HUDEP-2 (cell line): ENCODE measurements at regions not wholly inside any gene's neighbourhood (a gene's known extent, or its start where the extent isn't known, plus 50 kb on each side); places are given as distances from the start of the nearest gene placed in this dataset.
"Not testable (repeated sequence)": the region's sequence is repeated elsewhere in the genome, so short reads cannot be mapped to it uniquely, and the experiment has no call there.

Source experiments
- DNase-seq, 76 experiments: peaks; one replicate each; lab custom pipeline; 2025; ENCODE audit not compliant: unreplicated experiment in 76 of 76; lab: John Stamatoyannopoulos, UW

DNA sequence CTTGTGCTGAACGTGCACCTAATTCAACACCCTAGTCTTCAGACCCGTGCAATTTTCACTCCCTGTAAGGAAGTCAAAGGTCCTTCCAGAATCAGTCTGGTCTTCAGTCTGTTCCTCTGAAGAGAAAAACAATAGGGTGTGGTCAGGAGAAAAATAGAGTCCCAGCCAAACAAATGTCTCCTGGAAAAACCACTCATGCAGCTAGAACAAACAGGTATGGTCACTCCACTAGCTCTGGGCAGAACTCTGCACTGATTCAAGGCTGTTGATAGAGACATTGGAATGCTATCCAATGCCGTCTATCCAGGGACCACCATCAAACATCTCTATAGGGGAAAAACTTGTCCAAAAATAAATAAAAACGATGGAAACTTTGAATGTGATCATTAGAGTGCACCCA is 81.8 kb upstream of the MAP3K1 start:
- no peak for DNase-seq

DNA sequence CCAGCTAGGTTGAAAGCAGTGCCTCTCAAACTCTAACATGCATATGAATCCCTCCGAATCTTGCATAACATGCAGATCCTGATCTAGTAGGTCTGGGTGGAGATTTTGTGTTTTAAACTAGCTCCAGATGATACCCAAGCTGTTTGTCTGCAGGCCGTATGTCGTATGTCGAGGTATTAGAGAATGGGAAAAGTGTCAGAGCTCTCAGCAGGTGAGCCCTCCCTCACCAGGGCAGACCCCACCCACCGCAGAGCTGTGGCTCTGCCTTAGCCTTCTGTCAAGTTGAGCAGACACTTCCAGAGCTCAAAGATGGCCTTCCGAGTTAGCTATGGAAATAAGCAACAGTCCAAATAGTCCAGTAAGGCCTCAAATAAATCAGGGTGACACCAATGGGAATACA is 83.2 kb upstream of the MAP3K1 start:
- DNase-seq, result no peak

DNA sequence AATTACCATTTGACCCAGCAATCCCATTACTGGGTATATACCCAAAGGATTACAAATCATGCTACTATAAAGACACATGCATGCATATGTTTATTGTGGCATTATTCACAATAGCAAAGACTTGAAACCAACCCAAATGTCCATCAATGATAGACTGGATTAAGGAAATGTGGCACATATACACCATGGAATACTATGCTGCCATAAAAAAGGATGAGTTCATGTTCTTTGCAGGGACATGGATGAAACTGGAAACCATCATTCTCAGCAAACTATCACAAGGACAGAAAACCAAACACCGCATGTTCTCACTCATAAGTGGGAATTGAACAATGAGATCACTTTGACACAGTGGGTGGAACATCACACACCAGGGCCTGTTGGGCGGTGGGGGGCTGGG is 83.9 kb upstream of the MAP3K1 start:
- DNase-seq, result not testable (repeated sequence)

DNA sequence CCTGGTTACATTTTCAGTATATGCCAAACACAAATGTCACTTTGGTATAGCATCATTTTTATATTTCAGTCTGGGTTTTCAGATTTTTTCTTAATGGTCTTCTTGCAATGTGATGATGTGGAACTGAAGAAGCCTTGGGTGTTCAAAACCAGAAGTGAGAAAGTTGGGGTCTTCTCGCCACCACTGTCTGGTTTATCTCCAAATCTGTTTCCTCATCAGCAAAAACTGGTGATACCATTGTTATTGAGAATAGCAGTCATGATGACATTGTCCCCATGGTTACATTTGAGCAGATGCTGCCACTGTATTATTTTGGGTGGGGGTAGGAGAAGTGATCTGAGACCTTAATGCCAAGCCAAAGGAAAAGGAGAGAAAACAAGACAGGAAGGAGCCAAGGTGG is 85.9 kb upstream of the MAP3K1 start:
- no peak for DNase-seq

DNA sequence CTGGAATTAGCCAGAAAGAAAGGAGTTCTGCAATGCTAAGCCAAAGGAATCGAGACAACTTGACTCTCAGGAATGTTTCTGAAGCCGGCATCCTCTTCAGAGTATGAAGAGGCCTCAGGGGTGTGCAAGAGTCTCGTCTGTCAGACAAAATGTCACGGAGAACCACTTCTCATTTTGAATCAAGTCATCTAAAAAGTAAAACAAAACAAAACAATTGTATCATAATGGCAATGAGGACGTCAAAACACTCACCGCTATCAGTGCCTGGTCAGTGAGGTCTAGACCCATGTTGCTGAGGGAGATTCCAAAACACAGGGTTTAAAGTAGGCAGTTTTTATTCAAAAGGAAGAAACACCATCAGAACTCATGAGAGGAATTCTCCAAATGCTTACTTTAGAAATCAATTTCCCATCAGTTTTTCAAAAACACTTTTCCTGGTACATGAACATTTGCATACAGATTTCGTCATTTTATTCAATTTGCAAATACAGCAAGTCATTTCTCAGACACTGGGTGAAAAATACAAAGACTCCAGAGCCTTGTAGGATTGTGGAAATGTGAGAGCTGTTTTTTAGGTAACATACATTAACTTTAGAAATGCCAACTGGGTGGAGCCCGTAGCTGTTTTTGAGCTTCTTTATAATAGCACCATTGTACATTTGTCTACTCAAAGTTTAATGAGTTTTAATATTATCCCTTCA is 89.5 kb upstream of the MAP3K1 start:
- no peak for DNase-seq

DNA sequence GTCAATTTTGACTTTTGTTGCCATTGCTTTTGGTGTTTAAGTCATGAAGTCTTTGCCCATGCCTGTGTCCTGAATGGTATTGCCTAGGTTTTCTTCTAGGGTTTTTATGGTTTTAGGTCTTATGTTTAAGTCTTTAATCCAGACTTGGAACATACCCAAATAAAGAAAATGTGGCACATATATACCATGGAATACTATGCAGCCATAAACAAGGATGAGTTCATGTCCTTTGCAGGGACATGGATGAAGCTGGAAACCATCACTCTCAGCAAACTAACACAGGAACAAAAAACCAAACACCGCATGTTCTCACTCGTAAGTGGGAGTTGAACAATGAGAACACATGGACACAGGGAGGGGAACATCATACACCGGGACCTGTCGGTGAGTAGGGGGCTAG is 90.5 kb upstream of the MAP3K1 start:
- not testable (repeated sequence) for DNase-seq

DNA sequence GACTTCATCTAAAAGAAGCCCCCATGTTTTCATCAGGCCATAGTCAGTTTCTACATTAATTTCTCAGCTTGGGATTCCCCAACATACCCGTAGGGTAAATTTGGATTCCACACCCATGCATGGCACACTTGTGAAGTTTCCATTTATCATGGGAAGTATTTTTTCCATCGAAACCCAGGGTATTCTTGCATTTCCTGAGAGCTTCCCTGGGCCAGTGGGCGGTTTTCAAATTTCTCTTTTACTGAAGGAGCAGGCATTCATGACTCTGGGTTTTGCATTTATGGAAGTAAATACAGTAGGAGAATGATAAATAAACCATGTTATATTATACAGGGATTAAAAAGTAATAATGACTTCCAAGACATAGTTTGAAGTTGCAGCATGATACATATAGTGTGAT is 93.0 kb upstream of the MAP3K1 start:
- no peak for DNase-seq

DNA sequence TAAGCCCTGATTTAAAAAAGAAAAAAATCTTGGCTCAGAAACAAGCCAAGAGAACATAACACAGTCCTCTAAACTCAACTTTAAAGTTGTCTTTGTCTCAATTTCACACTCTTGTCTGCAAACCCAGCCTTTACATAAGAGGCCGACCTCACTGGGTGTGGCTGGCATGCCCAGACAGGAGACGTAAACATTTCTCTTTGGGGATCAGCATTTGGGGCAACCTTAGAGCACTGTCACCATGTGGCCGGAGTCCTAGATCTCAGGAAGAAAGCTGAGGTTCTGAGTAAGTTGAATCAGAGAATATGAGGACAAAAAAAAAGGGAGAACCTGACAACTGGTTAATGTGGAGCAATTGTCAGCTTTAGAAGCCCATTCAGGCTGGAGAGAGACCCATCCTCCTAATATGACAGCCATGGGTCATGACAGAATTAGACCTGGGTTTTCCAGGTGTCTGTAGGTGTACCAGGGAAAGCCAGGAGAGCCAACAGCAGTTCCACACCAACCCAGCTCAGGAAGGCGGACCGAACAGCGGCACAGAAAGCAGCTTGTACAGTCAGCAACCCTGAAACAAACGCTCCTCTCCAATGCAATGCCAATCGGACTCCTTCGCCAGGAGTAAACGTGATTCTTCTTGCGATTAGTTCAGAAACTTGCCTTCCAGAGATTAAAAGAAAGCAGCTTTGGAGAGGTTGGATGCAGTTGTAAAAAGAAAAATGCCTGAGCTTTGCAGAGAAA is 97.9 kb upstream of the MAP3K1 start:
- no peak for DNase-seq

DNA sequence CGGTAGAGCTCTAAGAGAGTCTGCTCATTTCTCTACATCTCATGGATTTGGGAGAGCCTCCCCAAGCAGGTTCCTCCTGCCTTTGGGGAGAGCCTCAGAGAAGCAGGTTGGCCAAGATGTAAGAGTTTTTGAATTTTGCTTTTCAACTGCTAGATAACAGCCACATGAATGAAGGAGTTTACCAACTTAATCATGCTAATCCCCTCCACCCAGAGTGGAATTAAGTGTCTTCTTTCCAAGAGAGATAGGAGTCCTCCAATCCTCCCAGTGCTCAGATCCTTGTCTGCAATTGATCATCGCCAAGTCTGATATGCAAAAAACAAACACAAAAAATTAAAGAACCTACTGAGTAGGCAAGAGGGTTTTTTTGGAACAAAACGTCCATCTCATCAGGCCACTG is 99.4 kb upstream of the MAP3K1 start:
- DNase-seq, result no peak

DNA sequence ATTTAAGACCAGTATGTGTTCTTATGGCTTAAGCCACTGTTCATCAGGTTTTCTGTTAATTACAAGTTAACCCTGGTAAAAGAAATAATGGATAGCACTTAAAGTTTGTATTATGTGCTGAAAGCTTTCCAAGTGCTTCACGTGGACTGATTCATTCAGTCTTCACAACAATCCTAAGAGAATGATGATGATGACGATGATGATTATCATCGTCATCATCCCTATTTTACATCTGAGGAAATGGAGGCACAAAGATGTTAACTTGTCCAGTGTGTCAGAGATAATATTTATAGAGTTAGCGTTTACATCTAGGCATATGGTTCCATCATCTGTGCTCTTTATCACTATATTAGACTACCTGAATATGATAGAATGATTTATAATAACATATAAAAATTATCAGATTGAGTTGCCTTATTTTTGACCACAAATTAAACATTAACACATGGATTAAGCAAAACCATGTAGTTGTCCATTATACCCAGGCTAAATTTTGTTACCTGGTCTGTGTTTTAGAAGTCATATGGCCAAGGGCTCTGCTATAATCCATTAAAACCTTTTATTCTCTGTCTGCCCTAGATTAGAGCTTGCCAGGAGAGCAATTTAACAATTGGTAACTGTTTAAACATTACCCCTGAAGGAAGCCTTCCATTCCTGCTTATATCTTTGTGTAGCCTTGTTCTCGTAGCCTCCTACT is 102.3 kb upstream of the MAP3K1 start:
- peak in 19 of 76 experiments; percentile 8 to 77 (median 33) for DNase-seq

DNA sequence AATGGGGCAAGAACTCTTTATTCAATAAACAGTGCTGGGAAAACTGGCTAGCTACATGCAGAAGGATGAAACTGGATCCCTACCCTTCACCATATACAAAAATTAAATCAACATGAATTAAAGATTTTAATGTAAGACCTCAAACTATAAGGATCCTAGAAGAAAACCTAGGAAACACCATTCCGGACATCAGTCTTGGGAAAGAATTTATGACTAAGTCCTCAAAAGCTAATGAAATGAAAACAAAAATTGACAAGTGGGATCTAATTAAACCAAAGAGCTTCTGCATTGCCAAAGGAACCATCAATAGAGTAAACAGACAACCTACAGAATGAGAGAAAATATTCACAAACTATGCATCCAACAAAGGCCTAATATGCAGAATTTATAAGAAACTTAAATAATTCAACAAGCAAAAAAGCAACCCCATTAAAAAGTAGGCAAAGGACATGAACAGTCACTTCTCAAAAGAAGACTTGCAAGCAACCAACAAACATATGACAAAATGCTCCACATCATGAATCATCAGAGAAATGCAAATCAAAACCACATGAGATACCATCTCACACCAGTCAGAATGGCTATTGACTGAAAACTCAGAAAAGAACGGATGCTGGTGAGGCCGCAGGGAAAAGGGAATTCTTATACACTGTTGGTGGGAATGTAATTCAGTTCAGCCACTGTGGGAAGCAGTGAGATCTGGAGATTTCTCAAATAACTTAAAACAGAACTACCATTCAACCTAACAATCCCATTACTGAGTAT is 104.3 kb upstream of the MAP3K1 start:
- no peak for DNase-seq

DNA sequence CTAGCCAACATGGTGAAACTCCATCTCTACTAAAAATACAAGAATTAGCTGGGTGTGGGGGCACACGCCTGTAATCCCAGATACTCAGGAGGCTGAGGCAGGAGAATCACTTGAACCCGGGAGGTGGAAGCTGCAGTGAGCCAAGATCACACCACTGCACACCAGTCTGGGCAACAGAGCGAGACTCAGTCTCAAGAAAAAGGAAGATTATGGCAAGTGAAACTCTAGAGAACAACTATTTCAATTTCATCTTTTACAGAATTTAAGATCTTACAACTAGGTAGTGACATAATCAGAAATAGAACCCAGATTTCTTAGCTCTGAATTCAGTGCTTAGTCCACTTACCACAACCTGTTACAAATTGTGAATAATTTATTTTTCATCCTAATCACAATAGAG is 108.8 kb upstream of the MAP3K1 start:
- no peak for DNase-seq

DNA sequence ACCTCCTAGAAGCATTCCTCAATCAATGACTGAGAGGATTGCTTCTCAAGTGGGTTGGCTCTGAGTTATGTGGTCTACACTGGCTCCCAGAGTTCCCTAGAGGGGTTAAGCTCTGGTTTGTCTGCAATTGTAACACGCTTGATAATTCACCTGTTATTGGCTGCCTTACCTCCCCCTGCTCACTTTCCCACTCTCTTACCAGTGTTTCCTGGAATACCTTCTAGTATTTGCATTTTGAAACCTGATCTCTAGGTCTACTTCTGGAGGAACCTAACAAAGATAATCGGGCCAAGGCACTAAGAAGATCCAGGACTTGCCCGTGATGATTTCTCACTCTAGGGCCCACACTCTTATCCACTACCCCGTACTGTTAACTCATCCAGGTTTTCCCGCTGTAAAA is 110.1 kb upstream of the MAP3K1 start:
- no peak for DNase-seq

DNA sequence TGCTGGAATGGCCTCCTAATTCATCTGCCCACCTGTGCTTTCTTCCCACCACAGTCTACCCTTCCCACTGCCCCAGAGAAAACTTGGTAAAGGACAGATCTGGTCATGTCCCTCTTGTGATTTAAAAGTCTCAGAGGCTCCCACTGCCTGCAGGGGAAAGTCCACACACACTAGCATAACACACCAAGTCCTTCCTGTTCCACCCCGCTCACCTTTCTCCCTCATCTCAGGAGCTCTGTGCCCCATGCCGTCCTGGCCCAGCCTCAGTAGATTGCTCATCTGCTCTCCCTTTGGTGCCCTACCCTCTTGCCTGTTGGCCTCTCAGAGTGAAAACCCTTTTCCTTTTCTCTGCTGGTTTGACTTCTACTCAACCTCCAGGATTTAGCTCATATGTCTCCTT is 111.4 kb upstream of the MAP3K1 start:
- DNase-seq, result no peak

DNA sequence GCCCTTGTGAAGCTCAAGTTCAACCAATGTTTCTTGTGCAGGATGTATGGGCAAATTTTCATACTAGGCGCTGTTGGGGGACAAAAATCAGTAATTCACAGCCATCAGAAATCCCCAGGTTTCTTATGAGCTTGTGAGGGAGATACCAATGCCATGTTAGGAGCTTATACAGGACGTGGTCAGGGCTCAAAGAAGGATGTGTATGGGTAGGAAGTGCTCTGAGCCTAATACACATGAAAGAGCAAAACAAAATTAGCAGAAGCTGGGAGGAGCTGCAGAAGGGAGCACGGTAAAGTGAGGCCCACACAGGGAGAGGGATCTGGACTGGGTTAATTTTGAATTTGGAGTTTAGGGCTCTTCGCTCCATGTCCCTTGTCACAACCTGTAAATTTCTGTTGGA is 114.6 kb upstream of the MAP3K1 start:
- DNase-seq, result no peak

DNA sequence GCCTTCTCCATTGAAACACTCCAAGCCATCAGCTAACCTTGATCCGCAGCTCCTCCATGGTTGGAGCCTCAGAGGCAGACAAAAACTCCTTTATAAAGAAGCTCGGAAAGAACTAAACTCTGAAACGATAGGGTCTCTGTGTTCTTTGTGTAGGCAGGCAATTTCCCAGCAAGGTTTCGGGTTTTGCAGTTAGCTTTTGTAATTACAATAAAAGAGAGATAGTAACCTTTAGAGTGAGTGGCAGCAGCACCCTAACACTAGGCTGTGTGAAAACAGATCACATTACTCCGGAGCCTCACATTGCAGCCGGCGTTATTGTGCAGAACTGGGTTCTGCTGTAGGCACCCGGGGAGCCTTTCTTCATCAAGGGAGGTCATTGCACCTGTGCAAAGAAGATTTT is 115.8 kb upstream of the MAP3K1 start:
- no peak for DNase-seq

DNA sequence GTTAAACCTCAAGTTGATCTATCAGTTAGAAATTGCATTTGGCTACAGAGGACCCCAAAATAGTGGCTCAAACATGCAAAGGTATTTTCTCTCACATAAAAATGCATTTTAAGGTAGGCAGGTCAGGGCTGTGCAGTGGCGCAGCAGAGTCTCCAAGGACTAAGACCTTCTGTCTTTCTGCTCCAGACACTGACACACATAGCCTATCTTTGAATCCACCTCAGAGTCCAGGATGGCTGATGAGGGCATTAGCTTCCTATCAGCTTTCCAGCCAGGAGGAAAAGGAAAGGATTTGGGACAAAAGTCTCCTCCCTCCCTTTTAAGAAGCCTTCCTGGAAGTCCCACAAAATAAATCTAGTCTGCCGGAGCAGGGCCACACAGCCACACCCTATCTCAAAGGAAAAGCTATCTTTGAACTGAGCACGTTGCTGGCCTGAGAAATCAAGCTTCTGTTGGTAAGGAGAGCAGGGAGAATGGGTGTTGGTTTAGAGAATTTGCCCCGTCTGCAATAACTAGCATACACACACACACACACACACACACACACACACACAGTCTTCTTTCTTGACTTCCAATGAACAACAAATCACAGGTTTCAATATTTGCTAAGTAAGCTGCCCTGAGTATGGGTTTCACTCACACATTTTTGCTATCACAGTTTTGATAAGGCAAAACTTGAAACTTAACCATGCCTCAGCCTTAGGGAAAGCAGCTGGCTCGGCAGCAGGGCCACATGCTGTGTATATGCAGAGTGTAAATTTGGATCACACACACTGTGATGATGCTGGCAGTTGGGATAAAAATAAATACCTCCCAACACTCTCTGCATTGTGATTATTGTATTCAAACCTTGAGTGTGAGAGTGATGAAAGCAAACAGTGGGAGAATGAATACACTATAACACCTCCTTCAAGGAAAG is 116.6 kb upstream of the MAP3K1 start:
- DNase-seq, result no peak

DNA sequence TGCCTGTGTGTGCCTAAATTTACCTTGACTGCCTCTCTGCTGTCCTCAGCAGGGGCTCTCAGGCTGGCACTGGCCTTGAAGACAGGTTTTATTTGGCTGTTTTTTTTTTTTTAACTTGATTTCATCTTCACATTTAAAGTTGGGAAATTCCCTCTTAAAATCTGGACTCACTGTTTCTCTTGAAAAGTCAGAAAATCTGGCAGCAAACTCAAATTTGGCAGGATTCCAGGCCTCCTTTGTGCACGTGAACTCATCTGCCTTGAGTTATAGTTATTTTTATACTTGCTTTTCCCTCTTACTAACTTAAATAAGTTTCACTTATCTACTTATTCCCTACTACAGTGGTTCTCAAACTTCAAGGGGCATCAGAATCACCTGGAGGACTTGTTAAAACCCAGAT is 118.4 kb upstream of the MAP3K1 start:
- DNase-seq, result no peak

DNA sequence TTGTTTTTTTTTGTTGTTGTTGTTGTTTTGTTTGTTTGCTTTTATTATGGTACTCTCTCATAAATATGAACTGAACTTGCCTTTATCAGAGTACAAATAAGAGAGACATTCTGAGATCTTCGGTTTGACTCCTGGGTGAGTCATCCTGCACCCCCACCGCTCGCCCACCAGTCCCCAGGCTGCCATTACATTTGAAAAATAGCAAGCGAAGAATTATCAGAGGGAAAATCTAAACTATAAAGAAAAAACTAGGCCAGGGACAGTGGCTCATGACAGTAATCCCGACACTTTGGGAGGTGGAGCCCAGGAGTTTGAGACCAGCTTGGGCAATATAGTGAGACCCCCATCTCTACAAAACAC is 122.1 kb upstream of the MAP3K1 start:
- no peak for DNase-seq
